ENCODE measurements at regions not wholly inside any gene's neighbourhood (a gene's known extent, or its start where the extent isn't known, plus 50 kb on each side); places are given as distances from the start of the nearest gene placed in this dataset.

- H3K9me3 ChIP-seq (ENCODE audit: control insufficient read depth in 2 of 2, insufficient read depth in 1 of 2, low read depth in 1 of 2, low read length in 1 of 2) = no peaks in the 10 kb centered on the region
- FAIRE-seq (no peak), DNase-seq (no peak)
- H3K36me3 ChIP-seq (ENCODE audit: control insufficient read depth in 3 of 3, insufficient read depth in 2 of 3, low read depth in 1 of 3, low read length in 3 of 3) = no peaks in the 10 kb centered on the region
- H3K27ac ChIP-seq (ENCODE audit: low read depth in 1 of 3, low read length in 2 of 3) = no peak overlapping the region
- WGBS, 3 donors = 50 to 69% (median 56%) methylated on average over 2 of the region's 2 CpGs
- H3K27me3 ChIP-seq (ENCODE audit: control insufficient read depth in 3 of 3, insufficient read depth in 3 of 3, low read length in 3 of 3) = no peaks in the 10 kb centered on the region
- no peak overlapping the region for H3K4me3 ChIP-seq (ENCODE audit: low read depth in 1 of 3, low read length in 3 of 3)
- H3K4me1 ChIP-seq (ENCODE audit: control insufficient read depth in 3 of 3, insufficient read depth in 2 of 3, low read depth in 1 of 3, low read length in 2 of 3) = no peaks in the 10 kb centered on the region
These were observed 425.8 kb upstream of the SYT4 start for GRCh38 chr18:43703050-43703449.

- Histone ChIP-seq H3K27me3 (ENCODE audit: control insufficient read depth in 3 of 3, insufficient read depth in 3 of 3, low read length in 3 of 3) (no peaks in the 10 kb centered on the region), H3K4me1 (ENCODE audit: control insufficient read depth in 3 of 3, insufficient read depth in 2 of 3, low read depth in 1 of 3, low read length in 2 of 3) (no peaks in the 10 kb centered on the region), H3K4me3 (ENCODE audit: low read depth in 1 of 3, low read length in 3 of 3) (no peak overlapping the region), H3K9me3 (ENCODE audit: control insufficient read depth in 2 of 2, insufficient read depth in 1 of 2, low read depth in 1 of 2, low read length in 1 of 2) (no peaks in the 10 kb centered on the region), H3K36me3 (ENCODE audit: control insufficient read depth in 3 of 3, insufficient read depth in 2 of 3, low read depth in 1 of 3, low read length in 3 of 3) (no peaks in the 10 kb centered on the region), H3K27ac (ENCODE audit: low read depth in 1 of 3, low read length in 2 of 3) (no peak overlapping the region)
- FAIRE-seq (no peak), DNase-seq (no peak)
- WGBS, 3 donors = 58 to 69% (median 64%) methylated on average over 4 of the region's 4 CpGs
These were observed 428.6 kb upstream of the SYT4 start for GRCh38 chr18:43705850-43706249.

DNA sequence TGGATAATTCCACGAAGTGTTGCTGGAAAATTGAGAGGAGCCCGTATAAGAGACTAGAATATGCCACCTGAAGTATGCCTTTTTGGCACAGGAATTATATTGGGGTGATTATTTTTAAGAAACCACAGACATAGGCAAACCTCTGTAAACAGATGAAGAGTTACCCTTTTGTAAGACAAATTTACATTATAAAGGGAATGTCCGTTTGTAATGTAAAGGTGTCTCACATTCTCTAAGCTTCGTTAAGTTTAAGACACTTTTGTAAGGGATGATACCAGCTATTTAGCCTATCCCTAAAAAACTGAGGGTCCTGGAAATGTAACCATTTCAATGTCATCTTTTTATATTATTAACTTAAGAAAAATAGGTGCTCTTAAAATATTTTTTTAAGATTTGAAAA lies 432.8 kb upstream of the SYT4 start:
- no peak overlapping the region for H3K27ac ChIP-seq (ENCODE audit: low read depth in 1 of 3, low read length in 2 of 3)
- H3K36me3 ChIP-seq (ENCODE audit: control insufficient read depth in 3 of 3, insufficient read depth in 2 of 3, low read depth in 1 of 3, low read length in 3 of 3) = no peaks in the 10 kb centered on the region
- H3K4me3 ChIP-seq (ENCODE audit: low read depth in 1 of 3, low read length in 3 of 3) = no peak overlapping the region
- H3K27me3 ChIP-seq (ENCODE audit: control insufficient read depth in 3 of 3, insufficient read depth in 3 of 3, low read length in 3 of 3) = no peaks in the 10 kb centered on the region
- no peaks in the 10 kb centered on the region for H3K9me3 ChIP-seq (ENCODE audit: control insufficient read depth in 2 of 2, insufficient read depth in 1 of 2, low read depth in 1 of 2, low read length in 1 of 2)
- FAIRE-seq (no peak), DNase-seq (no peak)
- no peaks in the 10 kb centered on the region for H3K4me1 ChIP-seq (ENCODE audit: control insufficient read depth in 3 of 3, insufficient read depth in 2 of 3, low read depth in 1 of 3, low read length in 2 of 3)
- 66 to 71% (median 68%) methylated on average over 4 of the region's 4 CpGs for WGBS, 3 donors

DNA sequence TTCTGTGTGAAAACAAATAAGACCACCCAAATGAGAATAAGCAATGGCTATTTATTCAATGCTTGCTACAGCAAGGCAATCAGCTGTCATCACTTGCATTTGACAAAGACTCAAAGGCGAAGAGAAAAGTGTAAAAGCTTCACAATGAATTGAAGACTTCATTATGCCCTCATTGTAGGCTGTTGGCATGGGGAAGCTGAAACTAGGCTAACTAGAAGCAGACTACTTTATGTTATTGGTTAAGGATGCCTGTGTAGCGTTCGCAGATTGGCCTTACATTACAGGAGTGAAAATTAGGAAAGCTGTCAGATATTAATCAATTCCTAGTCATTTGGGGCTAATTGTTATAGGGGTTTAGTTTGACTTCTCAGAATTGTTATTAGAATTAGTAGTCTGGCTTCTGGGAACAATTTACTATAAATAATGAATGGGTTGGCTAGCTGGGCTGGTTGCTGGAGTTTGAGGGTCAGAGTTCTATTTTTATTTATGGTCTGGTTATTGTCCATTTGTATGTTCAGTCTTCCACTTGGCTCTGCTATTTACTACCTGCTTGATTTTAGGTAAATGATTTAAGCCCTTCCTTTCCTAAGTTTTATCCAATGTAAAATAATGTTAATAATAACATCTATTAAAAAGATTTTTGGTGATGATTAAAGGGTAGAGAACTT lies 437.2 kb upstream of the SYT4 start:
- H3K27ac ChIP-seq (ENCODE audit: low read depth in 1 of 3, low read length in 2 of 3) = no peak overlapping the region
- no peak overlapping the region for H3K4me3 ChIP-seq (ENCODE audit: low read depth in 1 of 3, low read length in 3 of 3)
- FAIRE-seq = no peak
- no peak for DNase-seq
- no peaks in the 10 kb centered on the region for H3K9me3 ChIP-seq (ENCODE audit: control insufficient read depth in 2 of 2, insufficient read depth in 1 of 2, low read depth in 1 of 2, low read length in 1 of 2)
- no peaks in the 10 kb centered on the region for H3K4me1 ChIP-seq (ENCODE audit: control insufficient read depth in 3 of 3, insufficient read depth in 2 of 3, low read depth in 1 of 3, low read length in 2 of 3)
- H3K36me3 ChIP-seq (ENCODE audit: control insufficient read depth in 3 of 3, insufficient read depth in 2 of 3, low read depth in 1 of 3, low read length in 3 of 3) = no peaks in the 10 kb centered on the region
- WGBS, 3 donors = 82 to 86% (median 83%) methylated on average over 3 of the region's 3 CpGs
- no peaks in the 10 kb centered on the region for H3K27me3 ChIP-seq (ENCODE audit: control insufficient read depth in 3 of 3, insufficient read depth in 3 of 3, low read length in 3 of 3)

DNA sequence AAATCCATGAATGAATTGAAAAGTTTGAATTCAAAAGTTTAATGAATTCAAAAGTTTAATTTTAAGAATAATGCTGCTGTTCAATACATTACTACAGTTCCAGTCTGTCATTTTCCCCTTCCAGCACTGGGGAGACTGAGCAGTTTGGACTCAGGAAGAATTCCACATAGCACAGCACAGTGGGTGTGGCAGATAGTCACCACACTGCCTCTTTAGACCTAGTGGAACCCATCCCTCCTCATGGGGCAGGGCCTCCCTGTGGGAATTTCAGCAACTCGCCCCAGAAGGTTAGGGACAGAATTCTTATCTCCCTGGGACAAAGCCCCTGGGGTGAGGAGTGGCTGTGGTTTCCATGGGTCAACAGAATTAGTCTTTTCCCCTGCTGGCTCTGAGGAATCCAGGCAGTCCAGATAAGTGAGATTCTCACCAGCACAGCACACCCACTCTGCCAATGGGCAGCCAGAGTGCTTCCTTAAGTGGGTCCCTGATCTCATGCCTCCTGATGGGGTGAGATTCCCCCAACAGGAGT lies 442.0 kb upstream of the SYT4 start:
- 0 to 42% (median 36%) methylated on average over 1 of the region's 1 CpG for WGBS, 3 donors
- Histone ChIP-seq H3K27ac (ENCODE audit: low read depth in 1 of 3, low read length in 2 of 3) (no peak overlapping the region), H3K27me3 (ENCODE audit: control insufficient read depth in 3 of 3, insufficient read depth in 3 of 3, low read length in 3 of 3) (no peaks in the 10 kb centered on the region), H3K36me3 (ENCODE audit: control insufficient read depth in 3 of 3, insufficient read depth in 2 of 3, low read depth in 1 of 3, low read length in 3 of 3) (no peaks in the 10 kb centered on the region), H3K4me3 (ENCODE audit: low read depth in 1 of 3, low read length in 3 of 3) (no peak overlapping the region), H3K4me1 (ENCODE audit: control insufficient read depth in 3 of 3, insufficient read depth in 2 of 3, low read depth in 1 of 3, low read length in 2 of 3) (no peaks in the 10 kb centered on the region), H3K9me3 (ENCODE audit: control insufficient read depth in 2 of 2, insufficient read depth in 1 of 2, low read depth in 1 of 2, low read length in 1 of 2) (no peaks in the 10 kb centered on the region)
- no peak for DNase-seq
- FAIRE-seq = no peak

DNA sequence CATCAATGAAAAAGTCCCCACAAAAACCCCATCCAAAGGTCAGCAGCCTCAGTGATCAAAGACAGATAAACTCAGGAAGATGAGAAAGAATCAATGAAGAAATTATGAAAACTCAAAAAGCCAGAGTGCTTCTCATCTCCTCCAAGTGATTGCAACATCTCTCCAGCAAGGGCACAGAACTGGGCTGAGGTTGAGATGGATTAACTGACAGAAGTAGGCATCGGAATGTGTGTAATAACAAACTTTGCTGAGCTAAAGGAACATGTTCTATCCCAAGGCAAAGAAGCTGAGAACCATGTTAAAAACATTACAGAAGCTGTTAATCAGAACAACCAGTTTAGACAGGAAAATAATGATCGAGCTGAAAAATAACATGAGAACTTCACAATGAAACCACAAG lies 442.8 kb upstream of the SYT4 start:
- H3K4me3 ChIP-seq (ENCODE audit: low read depth in 1 of 3, low read length in 3 of 3) = no peak overlapping the region
- H3K27ac ChIP-seq (ENCODE audit: low read depth in 1 of 3, low read length in 2 of 3) = no peak overlapping the region
- H3K36me3 ChIP-seq (ENCODE audit: control insufficient read depth in 3 of 3, insufficient read depth in 2 of 3, low read depth in 1 of 3, low read length in 3 of 3) = no peaks in the 10 kb centered on the region
- no peaks in the 10 kb centered on the region for H3K27me3 ChIP-seq (ENCODE audit: control insufficient read depth in 3 of 3, insufficient read depth in 3 of 3, low read length in 3 of 3)
- WGBS, 3 donors = 83 to 84% (median 83%) methylated on average over 2 of the region's 2 CpGs
- no peak for DNase-seq
- peaks cover 0 to 3% of the 10 kb centered on the region in 2 donors for H3K9me3 ChIP-seq (ENCODE audit: control insufficient read depth in 2 of 2, insufficient read depth in 1 of 2, low read depth in 1 of 2, low read length in 1 of 2)
- no peak for FAIRE-seq
- no peaks in the 10 kb centered on the region for H3K4me1 ChIP-seq (ENCODE audit: control insufficient read depth in 3 of 3, insufficient read depth in 2 of 3, low read depth in 1 of 3, low read length in 2 of 3)

- H3K4me3 ChIP-seq (ENCODE audit: low read depth in 1 of 3, low read length in 3 of 3) = no peak overlapping the region
- H3K4me1 ChIP-seq (ENCODE audit: control insufficient read depth in 3 of 3, insufficient read depth in 2 of 3, low read depth in 1 of 3, low read length in 2 of 3) = no peaks in the 10 kb centered on the region
- no peak for DNase-seq
- no peak for FAIRE-seq
- WGBS, 3 donors = 62 to 70% (median 66%) methylated on average over 2 of the region's 2 CpGs
- no peaks in the 10 kb centered on the region for H3K27me3 ChIP-seq (ENCODE audit: control insufficient read depth in 3 of 3, insufficient read depth in 3 of 3, low read length in 3 of 3)
- no peaks in the 10 kb centered on the region for H3K36me3 ChIP-seq (ENCODE audit: control insufficient read depth in 3 of 3, insufficient read depth in 2 of 3, low read depth in 1 of 3, low read length in 3 of 3)
- H3K9me3 ChIP-seq (ENCODE audit: control insufficient read depth in 2 of 2, insufficient read depth in 1 of 2, low read depth in 1 of 2, low read length in 1 of 2) = no peaks in the 10 kb centered on the region
- no peak overlapping the region for H3K27ac ChIP-seq (ENCODE audit: low read depth in 1 of 3, low read length in 2 of 3)
These were observed 458.3 kb upstream of the SYT4 start for GRCh38 chr18:43735570-43735969.

GRCh38 chr18:43744960-43745745 lies 467.9 kb upstream of the SYT4 start:
- H3K27ac ChIP-seq (ENCODE audit: low read depth in 1 of 3, low read length in 2 of 3) = no peak overlapping the region
- H3K9me3 ChIP-seq (ENCODE audit: control insufficient read depth in 2 of 2, insufficient read depth in 1 of 2, low read depth in 1 of 2, low read length in 1 of 2) = peaks cover 0 to 3% of the 10 kb centered on the region in 2 donors
- H3K4me1 ChIP-seq (ENCODE audit: control insufficient read depth in 3 of 3, insufficient read depth in 2 of 3, low read depth in 1 of 3, low read length in 2 of 3) = no peaks in the 10 kb centered on the region
- no peak for DNase-seq
- no peaks in the 10 kb centered on the region for H3K27me3 ChIP-seq (ENCODE audit: control insufficient read depth in 3 of 3, insufficient read depth in 3 of 3, low read length in 3 of 3)
- FAIRE-seq = no peak
- WGBS, 3 donors = 61 to 76% (median 65%) methylated on average over 2 of the region's 2 CpGs
- no peaks in the 10 kb centered on the region for H3K36me3 ChIP-seq (ENCODE audit: control insufficient read depth in 3 of 3, insufficient read depth in 2 of 3, low read depth in 1 of 3, low read length in 3 of 3)
- H3K4me3 ChIP-seq (ENCODE audit: low read depth in 1 of 3, low read length in 3 of 3) = no peak overlapping the region
